ENCODE measurements at regions not wholly inside any gene's neighbourhood (a gene's known extent, or its start where the extent isn't known, plus 50 kb on each side); places are given as distances from the start of the nearest gene placed in this dataset.

- H3K9me3 ChIP-seq, result no peaks in the 10 kb centered on the region
- in situ Hi-C loops (cut with MboI; ENCODE audit: low sequenced_read_pairs in 4 of 4) (no loop called here), intact Hi-C loops (cut with DNase I; ENCODE audit: low total_unique reads) (no loop called here)
- no peak overlapping the region for H3K27ac ChIP-seq
- H3K4me3 ChIP-seq, result no peak overlapping the region
- H3K4me1 ChIP-seq, result no peaks in the 10 kb centered on the region
- DNase-seq (no peak), ATAC-seq (no peak)
- H3K36me3 ChIP-seq, result no peaks in the 10 kb centered on the region
- TF ChIP-seq POLR2A (IDR thresholded peaks at IDR 0.05), result no peak
- TF ChIP-seq, protein P1, sequence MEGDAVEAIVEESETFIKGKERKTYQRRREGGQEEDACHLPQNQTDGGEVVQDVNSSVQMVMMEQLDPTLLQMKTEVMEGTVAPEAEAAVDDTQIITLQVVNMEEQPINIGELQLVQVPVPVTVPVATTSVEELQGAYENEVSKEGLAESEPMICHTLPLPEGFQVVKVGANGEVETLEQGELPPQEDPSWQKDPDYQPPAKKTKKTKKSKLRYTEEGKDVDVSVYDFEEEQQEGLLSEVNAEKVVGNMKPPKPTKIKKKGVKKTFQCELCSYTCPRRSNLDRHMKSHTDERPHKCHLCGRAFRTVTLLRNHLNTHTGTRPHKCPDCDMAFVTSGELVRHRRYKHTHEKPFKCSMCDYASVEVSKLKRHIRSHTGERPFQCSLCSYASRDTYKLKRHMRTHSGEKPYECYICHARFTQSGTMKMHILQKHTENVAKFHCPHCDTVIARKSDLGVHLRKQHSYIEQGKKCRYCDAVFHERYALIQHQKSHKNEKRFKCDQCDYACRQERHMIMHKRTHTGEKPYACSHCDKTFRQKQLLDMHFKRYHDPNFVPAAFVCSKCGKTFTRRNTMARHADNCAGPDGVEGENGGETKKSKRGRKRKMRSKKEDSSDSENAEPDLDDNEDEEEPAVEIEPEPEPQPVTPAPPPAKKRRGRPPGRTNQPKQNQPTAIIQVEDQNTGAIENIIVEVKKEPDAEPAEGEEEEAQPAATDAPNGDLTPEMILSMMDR (IDR thresholded peaks at IDR 0.05 in 4 of 5, conservative IDR thresholded peaks at IDR 0.05 in 1 of 5), result no peak
- peaks cover 0 to 4% (median 0%) of the 10 kb centered on the region in 3 donors for H3K27me3 ChIP-seq
These were observed 67.8 kb upstream of the COG2 start for GRCh38 chr1:230574502-230574901.

GRCh38 chr1:230573658-230574057 lies 68.6 kb upstream of the COG2 start:
- peaks cover 0 to 4% (median 0%) of the 10 kb centered on the region in 3 donors for H3K27me3 ChIP-seq
- no peak overlapping the region for H3K4me3 ChIP-seq
- no peak overlapping the region for H3K27ac ChIP-seq
- in situ Hi-C loops (cut with MboI; ENCODE audit: low sequenced_read_pairs in 4 of 4) (no loop called here), intact Hi-C loops (cut with DNase I; ENCODE audit: low total_unique reads) (no loop called here)
- no peaks in the 10 kb centered on the region for H3K36me3 ChIP-seq
- ATAC-seq, result no peak
- H3K4me1 ChIP-seq, result no peaks in the 10 kb centered on the region
- DNase-seq, result no peak
- no peaks in the 10 kb centered on the region for H3K9me3 ChIP-seq
- no peak for TF ChIP-seq POLR2A (IDR thresholded peaks at IDR 0.05)
- TF ChIP-seq, protein P1 (IDR thresholded peaks at IDR 0.05 in 4 of 5, conservative IDR thresholded peaks at IDR 0.05 in 1 of 5), result no peak

- Histone ChIP-seq H3K9me3 (no peaks in the 10 kb centered on the region), H3K36me3 (no peaks in the 10 kb centered on the region), H3K4me1 (peaks cover 0 to 3% of the 10 kb centered on the region in 2 donors), H3K27ac (no peak overlapping the region), H3K4me3 (no peak overlapping the region), H3K27me3 (no peaks in the 10 kb centered on the region)
- DNase-seq (no peak), ATAC-seq (no peak)
- in situ Hi-C loops (cut with MboI; ENCODE audit: low sequenced_read_pairs in 4 of 4) (no loop called here), intact Hi-C loops (cut with DNase I; ENCODE audit: low total_unique reads) (no loop called here)
- no peak for TF ChIP-seq POLR2A (IDR thresholded peaks at IDR 0.05)
- TF ChIP-seq, protein P1 (IDR thresholded peaks at IDR 0.05 in 4 of 5, conservative IDR thresholded peaks at IDR 0.05 in 1 of 5), result no peak
These were observed 69.9 kb upstream of the COG2 start for GRCh38 chr1:230572121-230573105.

DNA sequence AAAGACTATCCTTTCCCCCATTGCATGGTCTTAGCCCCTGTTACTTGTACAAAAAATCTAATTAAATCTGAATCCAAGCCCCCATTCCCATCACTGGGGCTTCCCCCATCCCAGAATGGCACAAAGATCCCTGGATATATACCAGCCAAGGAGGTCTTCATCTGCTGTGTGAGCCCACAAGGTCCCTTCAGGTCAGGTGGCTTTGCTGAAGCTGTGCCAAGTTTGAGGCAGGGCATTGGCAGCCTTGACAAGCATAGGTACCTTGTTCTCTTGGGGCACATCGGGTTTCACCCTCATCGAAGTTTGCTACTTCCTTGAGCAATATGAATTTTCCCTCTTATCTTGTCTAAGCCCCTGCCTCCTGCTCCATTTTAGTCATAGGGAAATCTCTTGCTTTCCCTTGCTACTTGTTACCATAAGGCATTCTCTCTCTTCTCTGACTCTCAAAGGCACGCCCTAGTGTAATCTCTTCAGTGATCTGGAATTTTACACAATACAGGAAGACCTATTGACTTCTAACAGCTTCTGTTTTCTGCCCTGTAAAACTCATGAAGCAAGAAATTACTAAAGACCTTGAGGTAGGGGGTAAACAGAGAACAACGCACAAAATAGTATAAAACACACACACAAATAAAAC lies 71.4 kb upstream of the COG2 start:
- no peak for ATAC-seq
- H3K4me3 ChIP-seq, result no peak overlapping the region
- in situ Hi-C loops (cut with MboI; ENCODE audit: low sequenced_read_pairs in 4 of 4) (no loop called here), intact Hi-C loops (cut with DNase I; ENCODE audit: low total_unique reads) (no loop called here)
- H3K9me3 ChIP-seq, result no peaks in the 10 kb centered on the region
- no peaks in the 10 kb centered on the region for H3K36me3 ChIP-seq
- H3K4me1 ChIP-seq, result peaks cover 0 to 10% of the 10 kb centered on the region in 2 donors
- TF ChIP-seq POLR2A (IDR thresholded peaks at IDR 0.05), result no peak
- TF ChIP-seq, protein P1 (IDR thresholded peaks at IDR 0.05 in 4 of 5, conservative IDR thresholded peaks at IDR 0.05 in 1 of 5), result no peak
- no peaks in the 10 kb centered on the region for H3K27me3 ChIP-seq
- no peak for DNase-seq
- no peak overlapping the region for H3K27ac ChIP-seq

Data from gastrocnemius medialis (tissue), 4 donors.